GM18505 (cell line): ENCODE measurements at regions not wholly inside any gene's neighbourhood (a gene's known extent, or its start where the extent isn't known, plus 50 kb on each side); places are given as distances from the start of the nearest gene placed in this dataset.

Experiments
- ATAC-seq: cut with Tn5 transposase; IDR thresholded peaks from one replicate; pipeline ENCODE4 v1.9.1; 2021; ENCODE audit not compliant: unreplicated experiment
- POLR2A ChIP-seq: IDR thresholded peaks from 4 replicates; pipeline ENCODE4 v1.6.1; 2011; ENCODE audit warnings: borderline replicate concordance; ENCODE audit not compliant: insufficient read depth, insufficient read length; ENCODE audit errors: extremely low read depth

GRCh38 chr4:176627916-176628315 is 164.8 kb downstream of the VEGFC start:
- ATAC-seq: no peak
- no peak for TF ChIP-seq POLR2A

GRCh38 chr4:176631611-176632010 is 161.1 kb downstream of the VEGFC start:
- ATAC-seq: no peak
- no peak for TF ChIP-seq POLR2A
